HepG2 (cell line): ENCODE measurements at regions not wholly inside any gene's neighbourhood (a gene's known extent, or its start where the extent isn't known, plus 50 kb on each side); places are given as distances from the start of the nearest gene placed in this dataset.

Source experiments
- ATAC-seq: fragments of 200-7000 bp; cut with Tn5 transposase; 3 replicates; pipeline ENCODE4 v1.9.1; 2020; ENCODE audit warnings: mild to moderate bottlenecking, moderate library complexity
- BruUV-seq: library from RNA; stranded (reverse); fragments of 400-500 nt; replicated peaks from 2 replicates; lab custom pipeline; 2021; lab: Mats Ljungman, UMichigan
- CTCF ChIA-PET: fragments of 300-600 bp; formaldehyde crosslinking; extraction: SDS; loops from one replicate; lab custom pipeline; 2021; ENCODE audit warnings: low total read pairs, inconsistent platforms, low intra/inter-chr PET ratio; lab: Yijun Ruan, JAX
- POLR2A ChIA-PET: fragments of 350-600 bp; sonication (Branson Sonifier 250); formaldehyde crosslinking; loops from one replicate; lab custom pipeline; 2020; ENCODE audit warnings: antibody characterized with exemption, inconsistent platforms; lab: Yijun Ruan, JAX
- DNase-seq: peaks from one replicate; pipeline ENCODE4 v3.0.0-alpha.2; 2015; ENCODE audit warnings: low spot score
- FAIRE-seq: peaks from 3 replicates; lab custom pipeline; 2011; peaks lifted over from hg19 to GRCh38; lab: Jason Lieb, UNC
- H2AFZ ChIP-seq: one replicate; pipeline ENCODE4 v1.6.1; 2011; ENCODE audit warnings: low read length, inconsistent platforms
- H3K27ac ChIP-seq: fragments of 300-600 bp; 3 replicates; pipeline ENCODE4 v1.8.0; 2011; ENCODE audit warnings: mixed run types, mild to moderate bottlenecking, mixed read lengths, low read length, inconsistent platforms; ENCODE audit not compliant: insufficient read depth; ENCODE audit errors: extremely low read length
- H3K27me3 ChIP-seq, 2 experiments: fragments of 200-600 bp in 1 of 2; 2 replicates in 1 of 2; 3 replicates in 1 of 2; pipeline versions ENCODE4 v1.6.0 to v1.8.0; 2011; ENCODE audit warnings: low read length in 2 of 2, mild to moderate bottlenecking in 2 of 2, moderate library complexity in 2 of 2, inconsistent platforms in 1 of 2; ENCODE audit not compliant: insufficient read depth in 2 of 2, control insufficient read depth in 1 of 2
- H3K36me3 ChIP-seq, 2 experiments: fragments of 200-600 bp in 1 of 2; replicated peaks in 1 of 2; 2 replicates in 1 of 2; 3 replicates in 1 of 2; pipeline versions ENCODE4 v1.5.1 to v1.8.0; 2011; ENCODE audit warnings: low read length in 2 of 2, inconsistent platforms in 1 of 2; ENCODE audit not compliant: insufficient read depth in 2 of 2, control insufficient read depth in 1 of 2
- H3K4me1 ChIP-seq: 2 replicates; pipeline ENCODE4 v1.5.1; 2012; ENCODE audit warnings: low read length, inconsistent platforms; ENCODE audit not compliant: insufficient read depth
- H3K4me2 ChIP-seq: 2 replicates; pipeline ENCODE4 v1.6.0; 2011; ENCODE audit warnings: low read depth, low read length, inconsistent platforms
- H3K4me3 ChIP-seq, 3 experiments: fragments of 200-600 bp in 1 of 3; sonication (generic), shearing (Covaris generic) in 1 of 3; replicated peaks in 1 of 3; 2 replicates each; pipeline ENCODE4 v1.5.1; 2011 to 2016; ENCODE audit warnings: low read length in 3 of 3, inconsistent platforms in 2 of 3, low read depth in 2 of 3, mild to moderate bottlenecking in 2 of 3, control low read depth in 1 of 3, mixed read lengths in 1 of 3; ENCODE audit not compliant: insufficient read depth in 1 of 3
- H3K79me2 ChIP-seq: one replicate; pipeline ENCODE4 v1.6.1; 2011; ENCODE audit warnings: low read length, inconsistent platforms; ENCODE audit not compliant: insufficient read depth
- H3K9ac ChIP-seq: 2 replicates; pipeline ENCODE4 v1.6.0; 2011; ENCODE audit warnings: mild to moderate bottlenecking, low read depth, low read length, inconsistent platforms; ENCODE audit not compliant: insufficient read depth
- H3K9me3 ChIP-seq: 2 replicates; pipeline ENCODE4 v1.5.1; 2012; ENCODE audit warnings: mild to moderate bottlenecking, low read length
- H4K20me1 ChIP-seq: 2 replicates; pipeline ENCODE4 v1.6.0; 2011; ENCODE audit warnings: inconsistent platforms, mild to moderate bottlenecking, low read length, moderate library complexity; ENCODE audit not compliant: insufficient read depth
- ATF1 ChIP-seq: IDR thresholded peaks from 2 replicates; pipeline ENCODE4 v1.6.1; 2016; ENCODE audit warnings: mild to moderate bottlenecking, control low read depth
- CREB1 ChIP-seq, 2 experiments: fragments of 450-650 bp in 1 of 2; IDR thresholded peaks; 2 replicates each; pipeline ENCODE4 v1.6.1; 2016 to 2017; ENCODE audit warnings: control low read depth in 1 of 2, mild to moderate bottlenecking in 1 of 2, missing compliant biosample characterization in 1 of 2, missing genetic modification characterization in 1 of 2
- ETS1 ChIP-seq: sonication (generic); formaldehyde crosslinking; IDR thresholded peaks from 2 replicates; pipeline ENCODE4 v1.4.0; 2020; ENCODE audit warnings: missing genetic modification reagents
- HMG20B ChIP-seq: conservative IDR thresholded peaks from 2 replicates; pipeline ENCODE4 v1.6.1; 2016; ENCODE audit warnings: missing genetic modification reagents, missing compliant biosample characterization
- HNF4A ChIP-seq: sonication (generic); formaldehyde crosslinking; IDR thresholded peaks from 2 replicates; pipeline ENCODE4 v1.4.0; 2020; ENCODE audit warnings: missing genetic modification reagents
- MIXL1 ChIP-seq: IDR thresholded peaks from 2 replicates; pipeline ENCODE4 v1.6.1; 2016
- MYC ChIP-seq: sonication (generic); formaldehyde crosslinking; IDR thresholded peaks from 2 replicates; pipeline ENCODE4 v1.9.0; 2021; ENCODE audit warnings: missing genetic modification reagents, borderline replicate concordance
- SRSF1 ChIP-seq: fragments of 200-400 bp; formaldehyde crosslinking; optimal IDR thresholded peaks from 2 replicates; pipeline ENCODE3; 2017; ENCODE audit warnings: mild to moderate bottlenecking, low read depth, low read length, moderate library complexity
- TMF1 ChIP-seq: sonication (generic); formaldehyde crosslinking; IDR thresholded peaks from 2 replicates; pipeline ENCODE4 v1.8.1; 2022; ENCODE audit warnings: low read depth, missing genetic modification reagents
- WIZ ChIP-seq: sonication (generic); formaldehyde crosslinking; IDR thresholded peaks from 2 replicates; pipeline ENCODE4 v1.5.1; 2020; ENCODE audit warnings: mild to moderate bottlenecking, missing genetic modification reagents
- ZBTB26 ChIP-seq: IDR thresholded peaks from 2 replicates; pipeline ENCODE4 v1.6.1; 2016; ENCODE audit warnings: missing compliant biosample characterization, missing genetic modification reagents, borderline replicate concordance
- ZBTB7B ChIP-seq: sonication (generic); formaldehyde crosslinking; IDR thresholded peaks from 2 replicates; pipeline ENCODE4 v1.4.0; 2020; ENCODE audit warnings: missing genetic modification reagents
- ZNF276 ChIP-seq: sonication (generic); formaldehyde crosslinking; IDR thresholded peaks from 2 replicates; pipeline ENCODE4 v1.4.0; 2020; ENCODE audit warnings: mild to moderate bottlenecking, low read depth, missing genetic modification reagents
- ZNF570 ChIP-seq: sonication (generic); formaldehyde crosslinking; IDR thresholded peaks from 2 replicates; pipeline ENCODE4 v1.4.0; 2020; ENCODE audit warnings: mild to moderate bottlenecking, missing genetic modification reagents, borderline replicate concordance
- ZNF674 ChIP-seq: sonication (generic); formaldehyde crosslinking; IDR thresholded peaks from 2 replicates; pipeline ENCODE4 v1.5.0; 2020; ENCODE audit warnings: low read depth, mild to moderate bottlenecking, missing genetic modification reagents
- ZNF678 ChIP-seq: sonication (generic); formaldehyde crosslinking; IDR thresholded peaks from 2 replicates; pipeline ENCODE4 v1.4.0; 2020; ENCODE audit warnings: mild to moderate bottlenecking, missing genetic modification reagents
- WGBS: methylation state at CpG from one replicate; pipeline ENCODE4 v1.1.6; 2017; ENCODE audit warnings: low lambda C conversion rate; 5-methylcytosine and 5-hydroxymethylcytosine counted together
- in situ Hi-C: cut with HindIII; loops from 2 replicates; pipeline ENCODE4 v1.10.0; 2017; ENCODE audit warnings: low pct_unique_long_range_greater_than_20kb; ENCODE audit not compliant: extremely low pct_ligation_motif_present
- intact Hi-C: fragments of 100-400 bp; cut with micrococcal nuclease; formaldehyde crosslinking; loops from one replicate; pipeline ENCODE4 v1.10.0; 2022; ENCODE audit not compliant: unreplicated experiment

GRCh38 chr14:94934276-94934810 lies 164.4 kb upstream of the GSC start:
- TF ChIP-seq ZNF570 (CRISPR knock-in tag), result no peak
- no peak for TF ChIP-seq ZBTB7B (CRISPR knock-in tag)
- TF ChIP-seq HNF4A (CRISPR knock-in tag), result no peak
- Histone ChIP-seq H3K27ac (no peak overlapping the region), H3K9ac (no peak overlapping the region), H3K79me2 (no peaks in the 10 kb centered on the region), H3K9me3 (no peaks in the 10 kb centered on the region), H3K4me1 (no peaks in the 10 kb centered on the region), H3K4me3 (no peak overlapping the region), H3K27me3 (peaks cover 6 to 57% of the 10 kb centered on the region in 2 experiments; a peak in 4 of 5 replicates), H3K36me3 (no peaks in the 10 kb centered on the region), H2AFZ (no peak overlapping the region), H4K20me1 (no peaks in the 10 kb centered on the region), H3K4me2 (no peak overlapping the region)
- in situ Hi-C loops (no loop called here), intact Hi-C loops (no loop called here)
- ChIA-PET CTCF (no interaction called here), POLR2A (no interaction called here)
- no peak for DNase-seq
- no peak for FAIRE-seq
- BruUV-seq, result no TSS peak
- ATAC-seq, result no peak
- 14% methylated on average over 6 of the region's 6 CpGs for WGBS

- ATAC-seq, result no peak
- CTCF ChIA-PET, result no interaction called here
- in situ Hi-C loops, result no loop called here
- TF ChIP-seq TMF1 (CRISPR knock-in tag) (no peak), ZNF678 (CRISPR knock-in tag) (no peak), MYC (no peak), CREB1 (IDR thresholded peaks at IDR 0.05) (no peak), CREB1 (CRISPR knock-in tag; IDR thresholded peaks at IDR 0.05) (no peak), ATF1 (no peak), HMG20B (no peak), MIXL1 (no peak), WIZ (CRISPR knock-in tag) (no peak), ETS1 (CRISPR knock-in tag) (no peak), SRSF1 (no peak), ZNF276 (no peak), ZBTB26 (CRISPR knock-in tag) (no peak), ZNF674 (CRISPR knock-in tag) (no peak)
These were observed 163.6 kb upstream of the GSC start for GRCh38 chr14:94933486-94933885.

More at GRCh38 chr14:94933486-94933885, 163.6 kb upstream of the GSC start:
- H3K4me2 ChIP-seq, result no peak overlapping the region
- intact Hi-C loops, result no loop called here
- WGBS, result 25% methylated on average over 5 of the region's 5 CpGs
- H3K9me3 ChIP-seq, result no peaks in the 10 kb centered on the region
- FAIRE-seq, result no peak
- H3K4me1 ChIP-seq, result no peaks in the 10 kb centered on the region
- POLR2A ChIA-PET, result no interaction called here
- peaks cover 6 to 57% of the 10 kb centered on the region in 2 experiments; a peak in 4 of 5 replicates for H3K27me3 ChIP-seq
- H3K9ac ChIP-seq, result no peak overlapping the region
- H3K36me3 ChIP-seq, result no peaks in the 10 kb centered on the region
- no peaks in the 10 kb centered on the region for H3K79me2 ChIP-seq
- BruUV-seq, result no TSS peak
- no peak for DNase-seq
- no peak overlapping the region for H2AFZ ChIP-seq
- no peaks in the 10 kb centered on the region for H4K20me1 ChIP-seq
- no peak overlapping the region for H3K4me3 ChIP-seq
- H3K27ac ChIP-seq, result no peak overlapping the region
